ENCODE measurements at regions not wholly inside any gene's neighbourhood (a gene's known extent, or its start where the extent isn't known, plus 50 kb on each side); places are given as distances from the start of the nearest gene placed in this dataset.

GRCh38 chr10:118965645-118966044 is 63.9 kb upstream of the NANOS1 start:
- in situ Hi-C loops (cut with HindIII; ENCODE audit: low sequenced_read_pairs), result no loop called here
- no peak for DNase-seq (ENCODE audit: low read depth, low spot score)
- no peak overlapping the region for H3K4me3 ChIP-seq (ENCODE audit: low read depth, low read length)
- TF ChIP-seq CTCF (IDR thresholded peaks at IDR 0.05; ENCODE audit: low read depth, low read length), result no peak

- TF ChIP-seq CTCF (IDR thresholded peaks at IDR 0.05; ENCODE audit: low read depth, low read length), result no peak
- DNase-seq (ENCODE audit: low read depth, low spot score), result no peak
- in situ Hi-C loops (cut with HindIII; ENCODE audit: low sequenced_read_pairs), result no loop called here
- H3K4me3 ChIP-seq (ENCODE audit: low read depth, low read length), result no peak overlapping the region
Measured at GRCh38 chr10:118966076-118966849, 63.3 kb upstream of the NANOS1 start.

- in situ Hi-C loops (cut with HindIII; ENCODE audit: low sequenced_read_pairs), result no loop called here
- DNase-seq (ENCODE audit: low read depth, low spot score), result no peak
- no peak for TF ChIP-seq CTCF (IDR thresholded peaks at IDR 0.05; ENCODE audit: low read depth, low read length)
- no peak overlapping the region for H3K4me3 ChIP-seq (ENCODE audit: low read depth, low read length)
Measured at GRCh38 chr10:118966850-118967125, 62.7 kb upstream of the NANOS1 start.

- no peak overlapping the region for H3K4me3 ChIP-seq (ENCODE audit: low read depth, low read length)
- in situ Hi-C loops (cut with HindIII; ENCODE audit: low sequenced_read_pairs), result no loop called here
- DNase-seq (ENCODE audit: low read depth, low spot score), result no peak
- TF ChIP-seq CTCF (IDR thresholded peaks at IDR 0.05; ENCODE audit: low read depth, low read length), result no peak
Measured at GRCh38 chr10:118967160-118967559, 62.4 kb upstream of the NANOS1 start.

GRCh38 chr10:118968060-118968459 is 61.5 kb upstream of the NANOS1 start:
- in situ Hi-C loops (cut with HindIII; ENCODE audit: low sequenced_read_pairs), result no loop called here
- DNase-seq (ENCODE audit: low read depth, low spot score), result no peak
- TF ChIP-seq CTCF (IDR thresholded peaks at IDR 0.05; ENCODE audit: low read depth, low read length), result no peak
- no peak overlapping the region for H3K4me3 ChIP-seq (ENCODE audit: low read depth, low read length)

- TF ChIP-seq CTCF (IDR thresholded peaks at IDR 0.05; ENCODE audit: low read depth, low read length), result no peak
- DNase-seq (ENCODE audit: low read depth, low spot score), result no peak
- in situ Hi-C loops (cut with HindIII; ENCODE audit: low sequenced_read_pairs), result no loop called here
- H3K4me3 ChIP-seq (ENCODE audit: low read depth, low read length), result no peak overlapping the region
Measured at GRCh38 chr10:118968482-118968881, 61.0 kb upstream of the NANOS1 start.

Measured in astrocyte of the spinal cord (primary cell).